22Rv1 (cell line): ENCODE measurements at regions not wholly inside any gene's neighbourhood (a gene's known extent, or its start where the extent isn't known, plus 50 kb on each side); places are given as distances from the start of the nearest gene placed in this dataset.

Experiments
- CTCF ChIP-seq: fragments of 450-650 bp; IDR thresholded peaks from 2 replicates; pipeline ENCODE4 v1.5.1; 2017; ENCODE audit warnings: mild to moderate bottlenecking
- ZFX ChIP-seq: fragments of 450-650 bp; IDR thresholded peaks from 2 replicates; pipeline ENCODE4 v1.6.1; 2017; ENCODE audit warnings: antibody characterized with exemption, borderline replicate concordance

- TF ChIP-seq CTCF = no peak
- no peak for TF ChIP-seq ZFX
Measured at GRCh38 chr4:167779280-167779679, 313.1 kb upstream of the ANXA10 start.
